ENCODE measurements at regions not wholly inside any gene's neighbourhood (a gene's known extent, or its start where the extent isn't known, plus 50 kb on each side); places are given as distances from the start of the nearest gene placed in this dataset.
A peak's percentile ranks its signal among the peaks of the same experiment; 100 is the strongest.
"Not testable (repeated sequence)": the region's sequence is repeated elsewhere in the genome, so short reads cannot be mapped to it uniquely, and the experiment has no call there.

DNA sequence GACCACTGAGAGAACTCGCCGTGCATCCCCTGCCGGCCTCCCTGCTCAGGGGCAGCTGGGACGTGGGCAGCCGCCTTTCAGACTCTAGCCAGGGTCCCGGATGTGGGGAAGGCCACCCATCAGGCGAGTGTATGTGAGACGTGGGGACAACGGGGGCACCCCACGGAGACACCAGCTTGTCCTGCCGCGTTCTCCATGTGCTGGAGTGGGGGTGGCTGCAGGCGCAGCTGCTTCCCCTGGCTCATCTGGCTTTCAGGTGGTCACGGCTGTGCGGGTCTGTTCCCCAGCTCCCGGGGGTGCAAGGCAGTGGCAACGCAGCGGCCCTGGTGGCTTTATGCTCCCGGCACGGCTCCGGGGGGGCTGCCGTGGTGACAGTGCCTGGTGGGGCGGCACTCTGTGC lies 4427.5 kb upstream of the TPTE start:
- not testable (repeated sequence) for DNase-seq (ENCODE audit: low spot score)

GRCh38 chr21:6095304-6095703 lies 4426.1 kb upstream of the TPTE start:
- DNase-seq (ENCODE audit: low spot score), result not testable (repeated sequence)

DNA sequence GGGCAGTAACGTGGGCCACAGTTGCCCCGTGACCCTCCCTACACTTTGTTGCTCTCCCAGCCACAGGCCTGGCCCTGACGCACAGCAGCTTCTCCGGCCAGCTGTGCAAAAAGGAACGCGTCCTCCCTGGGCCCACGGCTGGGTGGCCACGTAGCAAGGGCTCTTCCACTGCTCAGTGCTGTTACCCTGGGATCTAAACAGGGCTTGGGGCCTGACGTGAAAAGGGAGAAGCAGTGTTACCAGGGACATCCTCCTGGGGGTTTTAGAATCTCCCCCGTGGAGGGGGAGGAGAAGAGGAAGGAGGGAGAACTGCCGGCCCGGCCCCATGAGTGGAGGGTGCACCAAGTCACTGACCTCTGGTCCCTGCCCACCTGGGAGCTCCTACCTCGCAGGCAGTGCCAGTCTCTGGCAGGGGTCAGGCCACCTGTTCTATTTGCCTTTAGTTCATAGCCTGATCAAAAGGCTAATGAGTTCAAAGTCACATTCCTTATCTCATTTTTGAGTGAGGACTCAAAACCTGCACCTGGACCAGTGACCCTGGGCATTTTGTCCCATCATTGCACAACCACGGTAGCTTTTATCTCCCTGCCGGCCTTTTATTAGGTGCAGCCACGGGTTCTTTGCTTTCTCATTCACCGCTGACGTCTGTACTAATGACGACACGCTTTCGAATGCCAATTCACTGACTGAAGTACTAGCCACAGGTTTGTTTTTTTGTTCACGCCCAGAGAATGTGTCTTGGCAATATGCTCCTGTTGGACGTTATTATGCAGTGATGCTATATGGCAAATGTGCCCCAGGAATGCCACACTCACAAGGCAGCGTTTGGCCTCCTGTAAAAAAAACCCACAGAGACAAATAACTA lies 4424.6 kb upstream of the TPTE start:
- not testable (repeated sequence) for DNase-seq (ENCODE audit: low spot score)

DNA sequence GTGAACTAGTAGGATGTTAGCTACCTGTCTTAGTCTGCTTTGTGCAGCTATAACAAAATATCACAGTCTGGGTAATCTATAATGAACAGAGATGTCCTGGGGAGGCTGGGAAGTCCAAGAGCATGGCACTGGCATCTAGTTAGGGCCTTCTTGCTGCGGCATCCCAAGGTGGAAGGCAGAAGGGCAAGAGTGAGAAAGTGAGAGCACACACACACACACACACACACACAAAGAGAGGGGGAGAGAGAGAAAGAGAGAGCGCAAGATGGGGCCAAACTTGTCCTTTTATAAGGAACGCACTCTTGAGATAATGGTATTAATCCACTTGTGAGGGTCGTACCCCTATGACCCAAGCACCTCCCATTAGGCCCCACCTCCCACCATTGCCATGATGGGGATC lies 4423.6 kb upstream of the TPTE start:
- DNase-seq (ENCODE audit: low spot score), result not testable (repeated sequence)

DNA sequence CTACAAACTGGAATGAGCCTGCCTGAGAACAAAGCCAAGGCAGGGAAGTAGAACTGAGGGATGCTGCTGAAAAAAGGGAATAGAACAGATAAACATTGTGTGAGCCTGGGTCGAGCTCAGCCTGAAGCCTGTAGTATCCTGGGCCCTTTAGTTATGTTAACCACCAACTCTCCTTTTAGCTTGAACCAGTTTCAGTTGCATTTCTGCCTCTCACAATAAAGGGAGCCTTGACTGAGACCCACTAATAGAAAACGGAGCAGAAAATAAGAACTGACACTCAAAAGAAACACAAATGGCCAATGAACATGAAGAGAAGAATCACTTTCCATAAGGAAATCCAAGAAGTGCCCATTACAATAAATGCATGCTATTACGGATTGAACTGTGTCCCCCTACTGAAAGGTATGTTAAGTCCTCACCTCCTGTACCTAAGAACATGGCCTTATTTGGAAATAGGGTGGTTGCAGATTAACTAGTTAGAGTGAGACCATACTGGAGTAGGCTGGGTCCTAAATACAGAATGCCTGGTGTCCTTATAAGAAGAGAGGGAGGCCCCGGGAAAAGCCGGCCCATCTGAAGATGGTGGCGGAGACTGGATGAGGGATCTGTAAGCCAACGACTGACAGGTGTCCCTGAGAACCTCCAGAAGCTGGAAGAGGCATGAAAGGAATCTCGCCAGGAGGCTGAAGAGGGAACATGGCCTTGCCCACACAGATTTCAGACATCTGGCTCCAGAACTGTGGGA lies 4423.0 kb upstream of the TPTE start:
- DNase-seq (ENCODE audit: low spot score), result not testable (repeated sequence)

- not testable (repeated sequence) for DNase-seq (ENCODE audit: low spot score)
These were observed 4419.8 kb upstream of the TPTE start for GRCh38 chr21:6101588-6101987.

GRCh38 chr21:6104546-6104945 lies 4416.8 kb upstream of the TPTE start:
- DNase-seq (ENCODE audit: low spot score), result not testable (repeated sequence)

GRCh38 chr21:6106686-6107567 lies 4414.5 kb upstream of the TPTE start:
- DNase-seq (ENCODE audit: low spot score), result not testable (repeated sequence)

DNA sequence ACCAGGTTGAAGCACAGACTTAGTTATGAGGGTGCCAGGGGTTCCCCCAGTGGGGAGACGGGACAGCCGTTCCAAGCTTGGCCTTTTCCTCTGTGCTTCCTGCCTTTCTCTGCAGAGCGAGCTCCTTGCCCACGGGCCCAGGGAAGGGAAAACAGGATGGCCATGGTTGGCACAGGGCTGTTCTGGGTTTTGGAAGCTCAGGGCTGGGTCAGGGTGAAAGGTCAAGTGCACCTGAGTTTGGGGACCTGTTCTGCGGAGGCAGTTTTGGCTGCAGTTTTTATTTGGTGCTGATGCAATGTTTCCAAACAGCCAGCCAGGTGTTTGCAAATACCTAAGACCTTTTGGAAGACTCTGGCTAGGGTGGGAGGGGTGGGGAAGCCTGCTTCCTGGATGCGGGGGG lies 4412.5 kb upstream of the TPTE start:
- DNase-seq (ENCODE audit: low spot score), result not testable (repeated sequence)

- DNase-seq (ENCODE audit: low spot score), result not testable (repeated sequence)
These were observed 4411.6 kb upstream of the TPTE start for GRCh38 chr21:6109774-6110173.

DNA sequence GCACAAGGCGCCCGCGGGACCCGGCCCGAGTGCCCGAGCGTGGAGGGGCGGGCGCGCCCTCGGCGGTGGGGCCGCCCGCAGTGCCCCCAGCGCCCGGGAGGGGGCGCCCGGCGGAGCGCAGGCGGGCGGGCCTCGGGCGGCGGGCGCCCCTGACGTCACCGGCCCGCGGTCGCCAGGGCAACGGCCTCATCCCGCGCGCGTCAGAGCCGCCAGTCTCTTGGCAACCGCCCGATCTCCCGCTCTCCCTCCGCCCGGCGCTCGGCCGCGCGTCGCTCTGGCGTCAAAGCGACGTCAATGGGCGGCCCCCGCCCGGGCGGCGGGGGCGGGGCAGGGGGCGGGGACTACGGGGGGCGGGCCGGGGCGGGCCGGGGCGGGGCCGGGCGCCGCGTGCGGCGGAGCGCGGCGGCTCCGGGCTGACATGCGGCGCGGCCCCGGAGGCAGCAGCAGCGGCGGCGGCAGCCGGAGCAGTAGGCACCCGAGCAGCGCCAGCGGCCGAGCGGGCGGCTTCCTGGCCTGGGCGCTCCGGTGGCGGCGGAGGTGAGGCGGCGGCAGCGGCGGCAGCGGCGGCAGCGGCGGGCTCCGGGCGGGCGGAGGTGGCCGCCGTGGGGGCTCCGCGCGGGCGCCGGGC lies 4410.6 kb upstream of the TPTE start:
- not testable (repeated sequence) for DNase-seq (ENCODE audit: low spot score)

- DNase-seq (ENCODE audit: low spot score), result not testable (repeated sequence)
These were observed 4410.0 kb upstream of the TPTE start for GRCh38 chr21:6111354-6111753.

DNA sequence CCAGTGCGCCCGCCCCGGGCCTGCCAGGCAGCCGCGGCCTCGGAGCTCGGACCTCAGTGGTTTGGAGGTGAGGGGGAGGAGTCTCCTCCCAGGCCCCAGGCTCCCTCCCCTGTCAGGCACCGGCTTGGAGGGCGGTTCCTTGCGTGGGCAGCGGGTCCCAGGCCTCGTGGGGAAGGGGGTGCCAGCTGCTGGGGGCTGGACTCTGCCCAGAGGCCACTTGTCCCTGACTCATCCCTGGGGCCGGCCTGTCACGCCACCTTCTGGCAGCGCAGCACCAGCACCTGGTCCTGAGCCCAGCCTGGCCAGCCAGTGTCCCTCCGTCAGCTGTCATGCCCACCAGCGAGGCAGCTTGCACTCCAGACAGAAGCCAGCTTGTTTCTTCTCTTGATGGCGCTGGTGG lies 4403.0 kb upstream of the TPTE start:
- peak; percentile 14 for DNase-seq (ENCODE audit: low spot score)

- DNase-seq (ENCODE audit: low spot score), result peak; percentile 5
These were observed 4400.5 kb upstream of the TPTE start for GRCh38 chr21:6120863-6121262.

- peak; percentile 6 for DNase-seq (ENCODE audit: low spot score)
These were observed 4398.8 kb upstream of the TPTE start for GRCh38 chr21:6122629-6123028.

GRCh38 chr21:6123224-6123623 lies 4398.2 kb upstream of the TPTE start:
- DNase-seq (ENCODE audit: low spot score), result not testable (repeated sequence)

DNA sequence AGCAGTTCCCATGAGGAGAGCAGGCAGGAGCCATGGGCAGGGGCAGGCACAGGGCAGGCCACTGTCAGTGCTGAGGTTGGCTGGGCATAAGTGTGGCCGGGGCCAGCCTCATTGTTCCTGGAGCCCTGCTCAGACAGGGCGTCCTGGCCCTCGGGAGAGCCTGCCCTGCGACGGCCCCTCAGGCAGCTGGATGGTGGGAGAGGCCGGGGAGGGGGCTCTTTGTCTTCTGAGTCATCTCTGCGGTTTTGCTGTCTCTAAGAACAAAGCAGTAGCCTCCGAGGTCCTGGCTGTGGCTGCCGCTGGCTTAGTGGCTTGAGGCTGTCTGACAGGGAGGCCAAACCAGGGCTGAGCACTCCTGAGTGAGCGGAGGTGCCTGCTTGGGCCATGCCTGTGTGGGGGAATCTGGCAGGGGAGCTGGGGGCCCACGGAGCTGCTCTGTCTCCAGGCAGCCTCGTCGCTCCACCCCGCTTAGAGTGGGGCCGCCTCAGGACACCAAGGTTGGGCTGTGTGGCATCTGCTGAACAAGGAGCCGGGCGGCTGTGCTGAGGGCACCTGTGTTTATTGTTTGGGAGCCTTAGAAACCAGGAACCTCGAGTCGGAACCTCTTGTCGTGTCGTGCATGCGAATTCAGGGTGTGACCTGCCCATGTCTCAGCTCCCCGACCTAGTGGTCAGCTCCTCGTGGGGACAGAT lies 4395.7 kb upstream of the TPTE start:
- peak; percentile 7 for DNase-seq (ENCODE audit: low spot score)

DNA sequence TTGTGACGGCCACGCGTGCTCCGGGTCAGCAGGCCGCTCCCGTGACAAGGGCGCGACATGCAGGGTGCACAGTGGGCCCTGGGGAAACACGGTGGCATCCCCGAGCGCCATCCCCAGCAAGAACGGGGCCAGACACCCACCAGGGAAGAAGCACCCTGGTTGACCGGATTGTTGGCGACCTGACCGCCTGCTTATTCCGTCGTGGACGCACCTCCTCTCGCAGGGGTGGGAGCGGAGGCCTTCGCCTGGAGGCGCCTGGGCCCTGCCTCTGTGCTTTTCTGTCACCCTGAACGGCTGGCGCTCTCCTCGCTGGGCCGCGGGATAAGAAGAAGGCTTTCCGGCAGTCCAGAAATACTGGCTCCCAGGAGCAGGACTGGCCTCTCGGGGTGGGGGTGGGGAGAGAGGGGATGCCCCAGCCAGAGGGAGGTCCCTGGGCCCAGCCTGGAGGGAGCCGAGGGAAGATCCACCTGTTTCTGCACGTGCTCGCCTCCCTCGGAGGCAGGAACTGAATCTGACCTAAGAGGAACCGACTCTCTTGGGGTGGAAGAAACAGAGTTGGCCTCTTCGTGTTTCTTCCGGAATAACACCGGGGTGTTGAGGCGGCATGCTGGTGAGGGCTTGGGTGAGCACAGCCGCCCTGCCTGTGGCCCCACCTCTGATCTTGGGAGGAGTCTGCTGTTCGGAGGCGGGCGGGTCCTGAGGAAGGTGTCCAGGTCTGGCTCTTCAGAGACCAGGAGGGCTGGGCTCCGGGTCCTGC lies 4394.2 kb upstream of the TPTE start:
- DNase-seq (ENCODE audit: low spot score), result peak; percentile 10

DNA sequence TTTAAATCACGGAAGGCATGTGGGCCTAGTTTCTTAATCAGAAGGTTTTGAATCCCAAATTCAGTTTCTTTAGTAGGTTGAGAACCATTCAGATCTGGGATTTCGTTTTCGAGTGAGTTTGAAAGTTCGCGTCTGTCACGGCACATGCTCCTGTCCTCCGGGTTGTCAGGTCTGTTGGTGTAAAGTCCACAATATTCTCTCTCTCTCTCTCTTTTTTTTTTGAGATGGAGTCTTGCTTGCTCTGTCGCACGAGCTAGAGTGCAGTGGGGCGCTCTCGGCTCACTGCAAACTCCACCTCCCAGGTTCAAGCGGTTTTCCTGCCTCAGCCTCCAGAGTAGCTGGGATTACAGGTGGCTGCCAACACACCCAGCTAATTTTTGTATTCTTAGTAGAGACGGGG lies 4390.6 kb upstream of the TPTE start:
- not testable (repeated sequence) for DNase-seq (ENCODE audit: low spot score)

DNA sequence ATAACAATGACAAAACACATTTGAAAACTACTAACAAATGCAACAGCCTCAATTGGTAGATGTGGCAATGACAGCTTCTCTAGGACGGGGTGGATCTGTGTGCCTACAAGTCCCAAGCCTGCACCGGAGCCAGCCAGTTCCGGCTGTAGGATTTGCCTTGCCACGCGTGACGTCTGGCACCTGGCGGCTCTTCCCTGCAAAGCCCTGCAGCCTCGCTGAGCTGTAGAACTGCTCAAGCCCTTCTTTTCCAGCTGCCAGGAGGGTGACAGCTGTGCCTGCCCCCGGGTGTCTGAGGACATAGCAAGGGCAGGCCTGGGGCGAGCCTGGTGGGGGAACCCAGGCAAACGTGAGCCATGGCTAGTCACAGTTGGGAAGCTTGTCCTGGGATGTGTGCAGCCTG lies 4388.0 kb upstream of the TPTE start:
- DNase-seq (ENCODE audit: low spot score), result not testable (repeated sequence)
